D341Med (cell line): ENCODE measurements at regions not wholly inside any gene's neighbourhood (a gene's known extent, or its start where the extent isn't known, plus 50 kb on each side); places are given as distances from the start of the nearest gene placed in this dataset.
"Not testable (repeated sequence)": the region's sequence is repeated elsewhere in the genome, so short reads cannot be mapped to it uniquely, and the experiment has no call there.

Source experiments
- DNase-seq: peaks from one replicate; pipeline ENCODE4 v3.0.0; 2012; ENCODE audit warnings: low spot score

GRCh38 chr5:82889088-82889487, 188.1 kb downstream of the TMEM167A start:
- no peak for DNase-seq

GRCh38 chr5:82886911-82887310, 190.3 kb downstream of the TMEM167A start:
- DNase-seq: no peak

- DNase-seq: no peak
Observed at GRCh38 chr5:82885627-82886389, 191.4 kb downstream of the TMEM167A start.

- DNase-seq: no peak
Observed at GRCh38 chr5:82884821-82885471, 192.2 kb downstream of the TMEM167A start.

- DNase-seq: no peak
Observed at GRCh38 chr5:82882316-82882715, 194.9 kb downstream of the TMEM167A start.

- no peak for DNase-seq
Observed at GRCh38 chr5:82881571-82882174, 195.5 kb downstream of the TMEM167A start.

GRCh38 chr5:82879089-82879488, 198.1 kb downstream of the TMEM167A start:
- no peak for DNase-seq

- DNase-seq: no peak
Observed at GRCh38 chr5:82873452-82873851, 203.7 kb downstream of the TMEM167A start.

GRCh38 chr5:82872321-82873288, 204.6 kb downstream of the TMEM167A start:
- DNase-seq: not testable (repeated sequence)

- DNase-seq: no peak
Observed at GRCh38 chr5:82865625-82866024, 211.6 kb downstream of the TMEM167A start.

- DNase-seq: no peak
Observed at GRCh38 chr5:82863266-82863665, 213.9 kb downstream of the TMEM167A start.

GRCh38 chr5:82862711-82863110, 214.5 kb downstream of the TMEM167A start:
- no peak for DNase-seq

GRCh38 chr5:82862261-82862660, 214.9 kb downstream of the TMEM167A start:
- no peak for DNase-seq

- DNase-seq: no peak
Observed at GRCh38 chr5:82861701-82862100, 215.5 kb downstream of the TMEM167A start.

GRCh38 chr5:82859451-82860140, 217.6 kb downstream of the TMEM167A start:
- DNase-seq: no peak

- no peak for DNase-seq
Observed at GRCh38 chr5:82858151-82859025, 218.8 kb downstream of the TMEM167A start.

GRCh38 chr5:82855893-82856550, 221.2 kb downstream of the TMEM167A start:
- no peak for DNase-seq

- no peak for DNase-seq
Observed at GRCh38 chr5:82854956-82855355, 222.2 kb downstream of the TMEM167A start.

GRCh38 chr5:82851471-82851870, 225.7 kb downstream of the TMEM167A start:
- DNase-seq: no peak

- no peak for DNase-seq
Observed at GRCh38 chr5:82850393-82850792, 226.8 kb downstream of the TMEM167A start.
